A549 (cell line): ENCODE measurements at regions not wholly inside any gene's neighbourhood (a gene's known extent, or its start where the extent isn't known, plus 50 kb on each side); places are given as distances from the start of the nearest gene placed in this dataset.

ENCODE experiments used
- ATAC-seq, 2 experiments: fragments of 200-7000 bp in 1 of 2; fragments of >200 bp in 1 of 2; cut with Nextera tagmentation in 1 of 2; cut with Tn5 transposase in 1 of 2; 3 replicates each; pipeline versions ENCODE4 v1.8.0 to v1.9.1; 2018 to 2020; ENCODE audit warnings: mild to moderate bottlenecking in 1 of 2, moderate library complexity in 1 of 2
- CTCF ChIA-PET: fragments of 300-600 bp; sonication (Branson Sonifier 250); formaldehyde crosslinking; extraction: SDS; loops from one replicate; lab custom pipeline; 2021; ENCODE audit warnings: antibody characterized with exemption, inconsistent platforms; lab: Yijun Ruan, JAX
- POLR2A ChIA-PET: fragments of 350-600 bp; formaldehyde crosslinking; extraction: SDS; loops from one replicate; lab custom pipeline; 2021; ENCODE audit warnings: antibody characterized with exemption, inconsistent platforms; lab: Yijun Ruan, JAX
- DNase-seq, 2 experiments: peaks; one replicate each; pipeline versions ENCODE4 v3.0.0 to v3.0.0-alpha.2; 2011 to 2016; ENCODE audit warnings: low read depth in 1 of 2, low spot score in 1 of 2
- FAIRE-seq: peaks from 2 replicates; lab custom pipeline; 2011; peaks lifted over from hg19 to GRCh38; lab: Jason Lieb, UNC
- H3K27ac ChIP-seq, 2 experiments: fragments of >200 bp; sonication (Bioruptor Twin); formaldehyde crosslinking; 3 replicates each; pipeline ENCODE4 v1.5.1; 2016 to 2017
- H3K4me1 ChIP-seq: fragments of >200 bp; sonication (Bioruptor Twin); formaldehyde crosslinking; 3 replicates; pipeline ENCODE4 v1.6.1; 2016
- H3K4me2 ChIP-seq: fragments of >200 bp; sonication (Bioruptor Twin); formaldehyde crosslinking; 3 replicates; pipeline ENCODE4 v1.6.1; 2016
- H3K4me3 ChIP-seq: fragments of >200 bp; sonication (Bioruptor Twin); formaldehyde crosslinking; 3 replicates; pipeline ENCODE4 v1.5.1; 2016
- H3K9me3 ChIP-seq: fragments of >200 bp; sonication (Bioruptor Twin); formaldehyde crosslinking; 3 replicates; pipeline ENCODE4 v1.6.1; 2016
- CBX2 ChIP-seq: fragments of 200-600 bp; sonication (generic); IDR thresholded peaks from 2 replicates; pipeline ENCODE4 v1.6.1; 2016; ENCODE audit warnings: low read depth, mild to moderate bottlenecking, borderline replicate concordance
- CHD2 ChIP-seq: fragments of 150-350 bp; IDR thresholded peaks from 2 replicates; pipeline ENCODE4 v1.6.1; 2014; ENCODE audit warnings: low read length; ENCODE audit not compliant: partially characterized antibody
- CHD4 ChIP-seq: fragments of 200-600 bp; sonication (generic); IDR thresholded peaks from 2 replicates; pipeline ENCODE4 v1.6.1; 2016; ENCODE audit warnings: antibody characterized with exemption, mild to moderate bottlenecking, borderline replicate concordance
- HEYL ChIP-seq: fragments of 250-450 bp; sonication (Bioruptor Pico); IDR thresholded peaks from 2 replicates; pipeline ENCODE4 v1.8.0; 2021; ENCODE audit warnings: mild to moderate bottlenecking, moderate library complexity
- JUNB ChIP-seq: fragments of >200 bp; sonication (Bioruptor Twin); formaldehyde crosslinking; IDR thresholded peaks from 2 replicates; pipeline ENCODE4 v1.6.1; 2016
- MYC ChIP-seq: IDR thresholded peaks from 2 replicates; pipeline ENCODE4 v1.6.1; 2012; ENCODE audit warnings: mild to moderate bottlenecking, inconsistent platforms, low read length, improper control_type of control experiment, borderline replicate concordance
- NPAS2 ChIP-seq: fragments of 250-450 bp; sonication (Bioruptor Pico); IDR thresholded peaks from 2 replicates; pipeline ENCODE4 v1.8.0; 2022; ENCODE audit warnings: mild to moderate bottlenecking, moderate library complexity, borderline replicate concordance
- PHF8 ChIP-seq: fragments of 200-600 bp; sonication (generic); IDR thresholded peaks from 2 replicates; pipeline ENCODE4 v1.6.1; 2016; ENCODE audit warnings: low read depth, mild to moderate bottlenecking, antibody characterized with exemption, moderate library complexity, borderline replicate concordance
- RCOR1 ChIP-seq: fragments of 150-350 bp; IDR thresholded peaks from 2 replicates; pipeline ENCODE4 v1.6.1; 2014; ENCODE audit warnings: antibody characterized with exemption, low read length, low read depth
- RNF2 ChIP-seq: fragments of 200-600 bp; sonication (generic); IDR thresholded peaks from 2 replicates; pipeline ENCODE4 v1.6.1; 2016; ENCODE audit warnings: low read depth, mild to moderate bottlenecking, antibody characterized with exemption, moderate library complexity, borderline replicate concordance
- SMC3 ChIP-seq: fragments of >200 bp; sonication (Bioruptor Twin); formaldehyde crosslinking; IDR thresholded peaks from 3 replicates; pipeline ENCODE4 v1.6.1; 2018; ENCODE audit warnings: inconsistent platforms
- SREBF2 ChIP-seq: fragments of 450-650 bp; IDR thresholded peaks from 2 replicates; pipeline ENCODE4 v1.6.1; 2014; ENCODE audit warnings: mild to moderate bottlenecking, moderate library complexity
- TFCP2L1 ChIP-seq: fragments of 250-450 bp; sonication (Bioruptor Pico); IDR thresholded peaks from 2 replicates; pipeline ENCODE4 v1.5.0; 2021; ENCODE audit warnings: mild to moderate bottlenecking
- ZFP36 ChIP-seq: fragments of 450-650 bp; IDR thresholded peaks from 2 replicates; pipeline ENCODE4 v1.6.1; 2014; ENCODE audit warnings: borderline replicate concordance; ENCODE audit not compliant: partially characterized antibody
- ZSCAN20 ChIP-seq: fragments of 250-450 bp; sonication (Bioruptor Pico); IDR thresholded peaks from 2 replicates; pipeline ENCODE4 v1.8.0; 2022; ENCODE audit warnings: mild to moderate bottlenecking, moderate library complexity
- WGBS: methylation state at CpG from one replicate; pipeline ENCODE4 v1.1.6; 2017; ENCODE audit errors: missing lambda C conversion rate; 5-methylcytosine and 5-hydroxymethylcytosine counted together
- TF ChIP-seq, protein P1 (sequence below): fragments of 150-350 bp; IDR thresholded peaks from 2 replicates; pipeline ENCODE4 v1.6.1; 2014; ENCODE audit warnings: low read depth, mild to moderate bottlenecking, low read length
- TF ChIP-seq, protein P2 (sequence below): IDR thresholded peaks from 2 replicates; pipeline ENCODE4 v1.6.1; 2012
- TF ChIP-seq, protein P3 (sequence below): fragments of 450-650 bp; IDR thresholded peaks from 2 replicates; pipeline ENCODE4 v1.6.1; 2014; ENCODE audit warnings: antibody characterized with exemption
- TF ChIP-seq, protein P4 (sequence below): fragments of >200 bp; sonication (Bioruptor Twin); formaldehyde crosslinking; IDR thresholded peaks from 3 replicates; pipeline ENCODE4 v1.5.1; 2016
- TF ChIP-seq, protein P5 (sequence below): fragments of 200-600 bp; sonication (generic); IDR thresholded peaks from 2 replicates; pipeline ENCODE4 v1.6.1; 2016; ENCODE audit warnings: antibody characterized with exemption, mild to moderate bottlenecking, moderate library complexity
- TF ChIP-seq, protein P6 (sequence below): fragments of 250-450 bp; sonication (Bioruptor Pico); IDR thresholded peaks from 2 replicates; pipeline ENCODE4 v1.5.0; 2021; ENCODE audit warnings: mild to moderate bottlenecking, moderate library complexity, borderline replicate concordance

DNA sequence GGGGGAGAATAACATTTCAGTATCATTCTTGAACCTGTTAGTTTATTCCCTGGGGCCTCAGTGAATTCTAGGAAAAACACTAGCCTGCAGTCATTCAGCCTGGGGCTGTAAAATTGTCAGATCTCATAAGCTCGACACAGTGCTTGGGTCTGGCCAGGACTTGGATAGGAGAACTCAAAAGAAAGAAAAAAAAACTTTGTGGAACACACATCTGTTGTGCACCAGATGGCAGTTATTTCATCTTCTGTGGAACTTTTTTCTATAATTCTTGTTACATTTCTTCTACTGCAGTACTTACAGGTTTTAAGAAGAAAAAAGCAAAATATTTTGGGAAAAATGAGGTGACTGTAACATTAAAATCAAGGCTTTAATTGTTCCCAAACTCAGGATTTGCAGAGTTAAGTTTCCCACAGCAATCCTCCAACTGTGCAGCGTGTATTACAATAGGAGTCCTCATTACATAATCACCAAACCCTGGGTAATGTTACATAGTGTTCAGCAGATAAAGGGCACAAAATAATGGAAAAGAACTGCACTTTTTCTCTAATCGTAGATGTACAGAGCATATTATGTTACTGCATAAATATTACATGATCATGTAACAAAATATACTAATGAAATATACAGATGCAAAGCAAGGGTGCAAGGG lies 531.1 kb upstream of the CITED2 start:
- 45% methylated on average over 3 of the region's 3 CpGs for WGBS
- Histone ChIP-seq H3K4me1 (no peaks in the 10 kb centered on the region), H3K4me2 (no peak overlapping the region), H3K4me3 (no peak overlapping the region), H3K27ac (no peak overlapping the region), H3K9me3 (no peaks in the 10 kb centered on the region)
- FAIRE-seq (no peak), ATAC-seq (no peak), DNase-seq (no peak)
- POLR2A ChIA-PET, result no interaction called here
- TF ChIP-seq CHD2 (no peak), SREBF2 (no peak), PHF8 (no peak), CHD4 (no peak), NPAS2 (no peak), MYC (no peak), SMC3 (no peak), ZSCAN20 (no peak), RNF2 (no peak)
- TF ChIP-seq, protein P1, sequence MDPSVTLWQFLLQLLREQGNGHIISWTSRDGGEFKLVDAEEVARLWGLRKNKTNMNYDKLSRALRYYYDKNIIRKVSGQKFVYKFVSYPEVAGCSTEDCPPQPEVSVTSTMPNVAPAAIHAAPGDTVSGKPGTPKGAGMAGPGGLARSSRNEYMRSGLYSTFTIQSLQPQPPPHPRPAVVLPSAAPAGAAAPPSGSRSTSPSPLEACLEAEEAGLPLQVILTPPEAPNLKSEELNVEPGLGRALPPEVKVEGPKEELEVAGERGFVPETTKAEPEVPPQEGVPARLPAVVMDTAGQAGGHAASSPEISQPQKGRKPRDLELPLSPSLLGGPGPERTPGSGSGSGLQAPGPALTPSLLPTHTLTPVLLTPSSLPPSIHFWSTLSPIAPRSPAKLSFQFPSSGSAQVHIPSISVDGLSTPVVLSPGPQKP, result no peak
- TF ChIP-seq, protein P2, sequence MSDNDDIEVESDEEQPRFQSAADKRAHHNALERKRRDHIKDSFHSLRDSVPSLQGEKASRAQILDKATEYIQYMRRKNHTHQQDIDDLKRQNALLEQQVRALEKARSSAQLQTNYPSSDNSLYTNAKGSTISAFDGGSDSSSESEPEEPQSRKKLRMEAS, result no peak
- TF ChIP-seq, protein P3, sequence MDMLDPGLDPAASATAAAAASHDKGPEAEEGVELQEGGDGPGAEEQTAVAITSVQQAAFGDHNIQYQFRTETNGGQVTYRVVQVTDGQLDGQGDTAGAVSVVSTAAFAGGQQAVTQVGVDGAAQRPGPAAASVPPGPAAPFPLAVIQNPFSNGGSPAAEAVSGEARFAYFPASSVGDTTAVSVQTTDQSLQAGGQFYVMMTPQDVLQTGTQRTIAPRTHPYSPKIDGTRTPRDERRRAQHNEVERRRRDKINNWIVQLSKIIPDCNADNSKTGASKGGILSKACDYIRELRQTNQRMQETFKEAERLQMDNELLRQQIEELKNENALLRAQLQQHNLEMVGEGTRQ, result no peak
- TF ChIP-seq, protein P4, sequence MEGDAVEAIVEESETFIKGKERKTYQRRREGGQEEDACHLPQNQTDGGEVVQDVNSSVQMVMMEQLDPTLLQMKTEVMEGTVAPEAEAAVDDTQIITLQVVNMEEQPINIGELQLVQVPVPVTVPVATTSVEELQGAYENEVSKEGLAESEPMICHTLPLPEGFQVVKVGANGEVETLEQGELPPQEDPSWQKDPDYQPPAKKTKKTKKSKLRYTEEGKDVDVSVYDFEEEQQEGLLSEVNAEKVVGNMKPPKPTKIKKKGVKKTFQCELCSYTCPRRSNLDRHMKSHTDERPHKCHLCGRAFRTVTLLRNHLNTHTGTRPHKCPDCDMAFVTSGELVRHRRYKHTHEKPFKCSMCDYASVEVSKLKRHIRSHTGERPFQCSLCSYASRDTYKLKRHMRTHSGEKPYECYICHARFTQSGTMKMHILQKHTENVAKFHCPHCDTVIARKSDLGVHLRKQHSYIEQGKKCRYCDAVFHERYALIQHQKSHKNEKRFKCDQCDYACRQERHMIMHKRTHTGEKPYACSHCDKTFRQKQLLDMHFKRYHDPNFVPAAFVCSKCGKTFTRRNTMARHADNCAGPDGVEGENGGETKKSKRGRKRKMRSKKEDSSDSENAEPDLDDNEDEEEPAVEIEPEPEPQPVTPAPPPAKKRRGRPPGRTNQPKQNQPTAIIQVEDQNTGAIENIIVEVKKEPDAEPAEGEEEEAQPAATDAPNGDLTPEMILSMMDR, result no peak
- CTCF ChIA-PET, result interaction anchor here (1.0 kb wide), 1 partner anchor 11 kb away, joined by 3 read pairs; no protein-coding TSS in a partner anchor

DNA sequence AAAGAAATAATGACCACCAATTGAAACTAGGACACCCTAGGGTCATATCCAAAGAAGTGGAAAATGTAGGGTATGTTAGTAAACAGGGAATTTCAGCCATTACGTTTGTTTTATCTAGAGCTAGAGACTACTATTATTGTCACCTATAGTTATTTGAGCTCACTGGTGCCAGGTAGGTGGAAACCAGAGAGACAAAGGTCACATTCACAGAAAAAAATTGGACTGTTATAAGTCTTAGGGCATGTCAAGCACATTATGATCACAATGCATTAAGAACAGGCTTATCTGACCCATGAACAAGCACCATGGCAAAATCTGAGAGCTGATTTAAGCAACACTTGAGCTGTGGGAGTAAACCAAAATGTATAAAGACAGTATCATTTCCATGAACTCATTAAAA lies 530.1 kb upstream of the CITED2 start:
- FAIRE-seq (no peak), ATAC-seq (no peak), DNase-seq (no peak)
- no peaks in the 10 kb centered on the region for H3K9me3 ChIP-seq
- CTCF ChIA-PET, result interaction anchor here (1.0 kb wide), 1 partner anchor 10 kb away, joined by 3 read pairs; no protein-coding TSS in a partner anchor
- POLR2A ChIA-PET, result no interaction called here
- H3K27ac ChIP-seq, result no peak overlapping the region
- H3K4me2 ChIP-seq, result no peak overlapping the region
- no peaks in the 10 kb centered on the region for H3K4me1 ChIP-seq
- no peak overlapping the region for H3K4me3 ChIP-seq
- WGBS, result 63% methylated on average over 1 of the region's 1 CpG
- TF ChIP-seq MYC (no peak), TFCP2L1 (CRISPR knock-in tag) (no peak), HEYL (CRISPR knock-in tag) (no peak), JUNB (no peak), CBX2 (no peak), ZFP36 (no peak), RCOR1 (no peak)
- TF ChIP-seq, protein P5, sequence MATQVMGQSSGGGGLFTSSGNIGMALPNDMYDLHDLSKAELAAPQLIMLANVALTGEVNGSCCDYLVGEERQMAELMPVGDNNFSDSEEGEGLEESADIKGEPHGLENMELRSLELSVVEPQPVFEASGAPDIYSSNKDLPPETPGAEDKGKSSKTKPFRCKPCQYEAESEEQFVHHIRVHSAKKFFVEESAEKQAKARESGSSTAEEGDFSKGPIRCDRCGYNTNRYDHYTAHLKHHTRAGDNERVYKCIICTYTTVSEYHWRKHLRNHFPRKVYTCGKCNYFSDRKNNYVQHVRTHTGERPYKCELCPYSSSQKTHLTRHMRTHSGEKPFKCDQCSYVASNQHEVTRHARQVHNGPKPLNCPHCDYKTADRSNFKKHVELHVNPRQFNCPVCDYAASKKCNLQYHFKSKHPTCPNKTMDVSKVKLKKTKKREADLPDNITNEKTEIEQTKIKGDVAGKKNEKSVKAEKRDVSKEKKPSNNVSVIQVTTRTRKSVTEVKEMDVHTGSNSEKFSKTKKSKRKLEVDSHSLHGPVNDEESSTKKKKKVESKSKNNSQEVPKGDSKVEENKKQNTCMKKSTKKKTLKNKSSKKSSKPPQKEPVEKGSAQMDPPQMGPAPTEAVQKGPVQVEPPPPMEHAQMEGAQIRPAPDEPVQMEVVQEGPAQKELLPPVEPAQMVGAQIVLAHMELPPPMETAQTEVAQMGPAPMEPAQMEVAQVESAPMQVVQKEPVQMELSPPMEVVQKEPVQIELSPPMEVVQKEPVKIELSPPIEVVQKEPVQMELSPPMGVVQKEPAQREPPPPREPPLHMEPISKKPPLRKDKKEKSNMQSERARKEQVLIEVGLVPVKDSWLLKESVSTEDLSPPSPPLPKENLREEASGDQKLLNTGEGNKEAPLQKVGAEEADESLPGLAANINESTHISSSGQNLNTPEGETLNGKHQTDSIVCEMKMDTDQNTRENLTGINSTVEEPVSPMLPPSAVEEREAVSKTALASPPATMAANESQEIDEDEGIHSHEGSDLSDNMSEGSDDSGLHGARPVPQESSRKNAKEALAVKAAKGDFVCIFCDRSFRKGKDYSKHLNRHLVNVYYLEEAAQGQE, result no peak
- TF ChIP-seq, protein P6, sequence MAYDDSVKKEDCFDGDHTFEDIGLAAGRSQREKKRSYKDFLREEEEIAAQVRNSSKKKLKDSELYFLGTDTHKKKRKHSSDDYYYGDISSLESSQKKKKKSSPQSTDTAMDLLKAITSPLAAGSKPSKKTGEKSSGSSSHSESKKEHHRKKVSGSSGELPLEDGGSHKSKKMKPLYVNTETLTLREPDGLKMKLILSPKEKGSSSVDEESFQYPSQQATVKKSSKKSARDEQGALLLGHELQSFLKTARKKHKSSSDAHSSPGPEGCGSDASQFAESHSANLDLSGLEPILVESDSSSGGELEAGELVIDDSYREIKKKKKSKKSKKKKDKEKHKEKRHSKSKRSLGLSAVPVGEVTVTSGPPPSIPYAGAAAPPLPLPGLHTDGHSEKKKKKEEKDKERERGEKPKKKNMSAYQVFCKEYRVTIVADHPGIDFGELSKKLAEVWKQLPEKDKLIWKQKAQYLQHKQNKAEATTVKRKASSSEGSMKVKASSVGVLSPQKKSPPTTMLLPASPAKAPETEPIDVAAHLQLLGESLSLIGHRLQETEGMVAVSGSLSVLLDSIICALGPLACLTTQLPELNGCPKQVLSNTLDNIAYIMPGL (CRISPR knock-in tag), result no peak
- TF ChIP-seq, protein P4, result no peak
- TF ChIP-seq, all 56 proteins: peak for 0
